HEK293 (cell line): ENCODE measurements at regions not wholly inside any gene's neighbourhood (a gene's known extent, or its start where the extent isn't known, plus 50 kb on each side); places are given as distances from the start of the nearest gene placed in this dataset.

Source experiments
- CTCF ChIP-seq: fragments of 450-650 bp; formaldehyde crosslinking; IDR thresholded peaks from 2 replicates; pipeline ENCODE4 v1.5.1; 2016; ENCODE audit warnings: missing biosample characterization, missing genetic modification characterization
- KLF16 ChIP-seq: fragments of 450-650 bp; formaldehyde crosslinking; IDR thresholded peaks from 2 replicates; pipeline ENCODE4 v1.5.1; 2017; ENCODE audit warnings: missing biosample characterization, missing genetic modification characterization
- PATZ1 ChIP-seq: fragments of 450-650 bp; formaldehyde crosslinking; IDR thresholded peaks from 2 replicates; pipeline ENCODE4 v1.5.1; 2016; ENCODE audit warnings: missing biosample characterization, missing genetic modification characterization
- ZBTB8A ChIP-seq: fragments of 450-650 bp; formaldehyde crosslinking; IDR thresholded peaks from 2 replicates; pipeline ENCODE4 v1.5.1; 2016; ENCODE audit warnings: missing biosample characterization, missing genetic modification characterization
- ZNF513 ChIP-seq: fragments of 450-650 bp; IDR thresholded peaks from 2 replicates; pipeline ENCODE4 v1.5.1; 2018; ENCODE audit warnings: missing biosample characterization, missing genetic modification characterization
- ZNF600 ChIP-seq: fragments of 450-650 bp; formaldehyde crosslinking; IDR thresholded peaks from 2 replicates; pipeline ENCODE4 v1.5.1; 2016; ENCODE audit warnings: missing biosample characterization, missing genetic modification characterization
- ZNF843 ChIP-seq: fragments of 450-650 bp; formaldehyde crosslinking; IDR thresholded peaks from 2 replicates; pipeline ENCODE4 v1.5.1; 2016; ENCODE audit warnings: missing biosample characterization, missing genetic modification characterization

GRCh38 chr3:68088636-68089035 lies 434.2 kb upstream of the SUCLG2 start:
- no peak for TF ChIP-seq CTCF (tag by site-specific recombination)
- no peak for TF ChIP-seq ZNF843 (tag by site-specific recombination)
- no peak for TF ChIP-seq ZBTB8A (tag by site-specific recombination)
- TF ChIP-seq KLF16 (tag by site-specific recombination): no peak
- TF ChIP-seq ZNF600 (tag by site-specific recombination): no peak
- TF ChIP-seq PATZ1 (tag by site-specific recombination): no peak
- TF ChIP-seq ZNF513 (tag by site-specific recombination): no peak
